D341Med (cell line): ENCODE measurements at regions not wholly inside any gene's neighbourhood (a gene's known extent, or its start where the extent isn't known, plus 50 kb on each side); places are given as distances from the start of the nearest gene placed in this dataset.
"Not testable (repeated sequence)": the region's sequence is repeated elsewhere in the genome, so short reads cannot be mapped to it uniquely, and the experiment has no call there.

Experiments
- DNase-seq: peaks from one replicate; pipeline ENCODE4 v3.0.0; 2012; ENCODE audit warnings: low spot score

DNA sequence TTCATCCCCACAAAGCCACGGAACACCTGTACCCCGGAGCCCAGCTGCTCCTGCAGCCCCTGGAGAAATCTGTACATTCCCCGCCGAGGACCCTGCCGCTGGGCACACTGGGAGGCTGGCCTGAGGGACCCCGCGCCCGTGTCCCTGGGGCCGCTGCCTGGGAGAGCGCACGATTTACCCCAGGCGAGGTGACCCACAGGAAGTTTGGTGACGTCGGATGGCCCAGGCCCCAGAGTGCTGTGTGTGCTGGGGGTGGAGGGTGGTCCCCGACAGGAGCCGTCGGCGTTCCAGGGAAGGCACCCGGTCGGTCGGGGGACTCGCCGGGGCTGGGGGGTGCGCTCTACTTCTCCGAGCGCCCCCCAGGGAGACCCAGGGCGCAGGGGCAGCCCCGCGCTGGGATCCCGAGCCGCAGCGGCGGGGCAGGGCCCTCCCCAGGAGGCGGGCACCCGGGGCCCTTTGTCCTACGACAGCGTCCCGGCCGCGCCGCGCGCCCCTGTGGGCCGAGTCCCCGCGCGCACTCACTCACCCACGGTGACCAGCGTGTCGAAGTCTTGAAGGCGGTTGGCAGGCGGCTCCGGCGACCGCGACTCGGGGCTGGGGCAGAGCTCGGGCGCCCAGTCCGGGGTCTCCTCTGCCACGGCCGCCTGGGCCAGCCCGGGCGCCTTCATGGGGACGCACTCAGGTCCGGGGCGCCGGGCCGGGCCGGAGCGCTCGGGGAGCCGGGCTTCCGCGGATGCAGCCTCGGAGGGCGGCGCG lies 206.4 kb upstream of the PRKX start:
- DNase-seq: not testable (repeated sequence)

DNA sequence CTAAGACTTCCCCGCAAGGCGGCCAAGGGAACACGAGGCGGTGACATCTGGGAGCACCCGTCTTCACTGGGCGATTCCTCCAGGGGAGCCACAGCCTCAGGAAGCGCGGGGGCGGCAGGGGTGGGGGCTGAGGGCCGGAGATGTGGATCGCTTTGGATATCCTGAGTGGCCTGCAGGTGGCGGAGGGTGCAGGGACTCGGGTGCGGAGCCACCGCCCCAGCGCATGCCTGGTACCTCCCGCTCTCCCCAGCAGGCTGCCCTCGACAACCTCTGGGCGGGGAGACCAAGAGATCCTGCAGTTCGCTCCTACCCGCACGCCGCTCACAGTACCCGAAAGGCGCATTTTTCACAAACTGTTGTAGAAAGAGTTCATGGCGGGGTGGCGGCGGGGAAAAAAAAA lies 201.4 kb upstream of the PRKX start:
- DNase-seq: not testable (repeated sequence)

DNA sequence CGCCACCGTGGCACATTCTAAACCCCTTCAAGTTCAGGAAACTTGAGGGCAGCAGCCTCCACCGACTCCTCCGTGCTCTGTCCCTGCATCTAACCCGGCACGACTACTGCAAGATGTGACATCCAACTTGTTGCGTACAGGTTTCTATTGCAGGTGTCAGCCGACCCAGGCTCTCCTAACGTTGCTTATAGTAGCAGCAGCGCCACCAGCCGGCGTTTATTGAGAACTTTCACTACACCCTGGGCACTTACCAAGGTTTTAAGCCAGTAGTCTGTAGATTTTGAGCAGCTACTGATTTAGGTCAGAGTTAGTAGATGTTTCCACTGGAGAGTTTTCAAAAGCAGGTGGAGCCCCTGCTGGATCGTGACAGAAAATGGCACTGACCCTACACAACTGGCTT lies 200.6 kb upstream of the PRKX start:
- not testable (repeated sequence) for DNase-seq

DNA sequence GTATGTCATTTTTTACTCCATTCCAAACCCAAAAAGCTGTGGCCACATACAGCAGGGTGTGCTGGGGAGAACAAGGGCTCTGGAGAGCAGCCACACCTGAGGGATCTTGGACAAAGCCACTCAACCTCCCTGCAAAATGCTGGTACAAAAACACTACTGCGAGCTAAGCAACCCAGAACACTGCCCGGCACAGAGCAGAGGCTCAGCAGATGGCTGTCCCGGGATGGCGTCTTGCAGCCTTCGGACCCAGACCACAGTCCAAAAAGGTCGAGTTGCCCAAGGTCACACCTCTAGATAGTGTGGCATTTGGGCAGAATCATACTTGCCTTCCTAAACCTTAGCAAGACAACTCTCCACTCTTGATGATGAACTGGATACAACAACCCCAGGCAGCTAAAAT lies 197.6 kb upstream of the PRKX start:
- not testable (repeated sequence) for DNase-seq

DNA sequence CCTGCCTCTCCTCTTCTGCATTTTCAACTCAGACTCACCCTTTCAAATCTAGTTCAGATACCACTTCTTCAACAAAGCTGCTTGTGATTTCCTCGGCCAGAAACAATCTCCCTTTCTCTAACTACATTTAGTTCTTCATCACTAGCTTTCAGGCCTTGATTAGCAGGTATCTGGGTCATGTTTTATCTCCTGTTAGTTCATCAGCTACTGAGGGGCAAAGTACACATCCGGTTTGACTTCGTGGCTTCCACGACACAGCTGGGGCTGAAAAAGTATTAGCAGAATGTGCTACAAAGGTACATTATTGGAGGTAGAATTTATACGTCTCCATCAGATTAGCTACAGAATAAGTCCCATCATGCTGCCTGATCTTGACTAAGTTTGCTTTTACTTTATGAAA lies 197.2 kb upstream of the PRKX start:
- not testable (repeated sequence) for DNase-seq

DNA sequence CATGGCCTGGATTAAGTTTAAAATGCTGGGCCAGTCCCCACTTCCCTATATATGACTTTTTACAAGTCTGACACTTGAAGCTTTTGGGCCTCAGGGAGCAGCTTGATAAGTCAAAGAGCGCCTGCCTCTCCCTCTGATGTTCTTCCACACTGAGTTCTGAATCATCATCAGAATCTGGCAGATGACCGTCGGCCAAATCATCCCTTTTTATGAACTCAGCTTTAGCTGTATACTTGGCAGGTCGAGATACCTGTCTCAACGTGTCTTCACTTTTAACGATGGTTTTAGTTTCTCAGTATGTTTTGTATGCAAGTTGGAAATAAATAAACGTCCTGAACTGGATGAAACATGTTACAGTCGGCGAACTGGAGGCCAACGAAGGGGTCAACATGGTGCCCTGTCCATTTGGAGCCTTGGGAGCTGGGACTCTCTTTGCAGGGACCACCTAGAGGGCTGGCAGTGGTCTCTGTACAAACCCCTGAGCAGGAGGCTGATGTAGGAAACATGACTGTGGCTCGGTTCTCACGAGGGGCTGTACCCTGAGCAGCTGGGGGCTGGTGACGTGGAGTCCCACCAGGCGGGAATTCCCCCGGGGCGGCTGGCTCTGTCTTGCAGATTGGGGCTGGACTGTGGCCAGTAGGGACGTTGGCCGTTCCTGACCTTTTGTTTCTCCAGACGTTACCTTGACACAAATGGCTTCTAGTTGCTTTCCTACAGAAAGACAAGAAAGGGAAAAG lies 192.2 kb upstream of the PRKX start:
- not testable (repeated sequence) for DNase-seq

DNA sequence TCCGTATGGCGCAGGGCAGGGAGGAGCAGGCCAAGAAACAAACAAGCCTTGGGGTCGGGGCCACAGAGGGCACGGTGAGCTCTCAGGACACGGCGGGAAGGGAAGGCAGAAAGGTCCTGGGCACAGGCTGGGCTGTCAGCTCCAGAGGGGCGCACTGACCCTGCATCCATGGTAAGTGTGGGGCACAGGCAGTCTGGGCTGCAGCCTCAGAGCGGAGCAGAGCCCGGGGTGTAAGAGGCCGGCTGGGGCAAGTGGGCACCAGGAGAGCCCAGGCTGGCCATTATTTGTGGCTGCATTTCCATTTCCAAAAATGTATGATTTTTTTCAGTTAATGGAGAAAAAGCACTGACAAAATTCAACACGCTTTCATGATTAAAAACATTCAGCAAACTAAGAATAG lies 188.8 kb upstream of the PRKX start:
- DNase-seq: not testable (repeated sequence)

DNA sequence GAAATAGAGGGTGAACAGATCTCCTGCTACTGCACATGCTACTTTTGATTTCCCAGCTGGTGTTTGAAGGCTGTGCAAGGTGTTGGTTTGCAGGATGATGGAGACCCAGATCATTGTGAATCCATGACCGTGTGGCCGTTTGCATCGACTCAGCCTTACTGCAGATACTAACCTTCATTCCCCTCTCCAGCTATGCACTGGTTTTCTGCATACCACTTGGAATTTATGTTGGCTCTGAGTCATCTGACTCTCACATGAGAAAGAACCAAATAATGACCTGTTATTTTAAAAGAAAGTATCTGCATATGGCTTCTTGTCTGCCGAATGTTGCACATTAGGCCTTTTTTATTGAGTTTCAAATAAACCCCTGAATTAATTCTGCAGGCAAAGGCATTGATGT lies 183.3 kb upstream of the PRKX start:
- DNase-seq: not testable (repeated sequence)

DNA sequence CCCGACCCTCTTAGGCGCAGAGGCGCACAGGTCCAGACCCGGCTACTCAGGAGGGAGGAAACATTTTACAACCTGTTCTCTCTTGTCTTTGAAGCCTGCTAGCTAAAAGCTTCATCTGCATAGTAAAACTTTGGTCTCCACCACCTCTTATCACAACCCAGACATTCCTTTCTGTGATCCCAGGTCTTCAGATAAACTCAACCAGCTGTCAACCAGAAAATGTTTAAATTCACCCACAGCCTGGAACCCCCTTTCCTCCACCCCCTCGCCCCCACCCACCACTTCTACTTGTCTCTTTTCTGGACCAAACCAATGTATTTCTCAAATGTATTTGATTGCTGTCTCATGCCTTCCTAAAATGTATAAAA lies 169.1 kb upstream of the PRKX start:
- not testable (repeated sequence) for DNase-seq

DNA sequence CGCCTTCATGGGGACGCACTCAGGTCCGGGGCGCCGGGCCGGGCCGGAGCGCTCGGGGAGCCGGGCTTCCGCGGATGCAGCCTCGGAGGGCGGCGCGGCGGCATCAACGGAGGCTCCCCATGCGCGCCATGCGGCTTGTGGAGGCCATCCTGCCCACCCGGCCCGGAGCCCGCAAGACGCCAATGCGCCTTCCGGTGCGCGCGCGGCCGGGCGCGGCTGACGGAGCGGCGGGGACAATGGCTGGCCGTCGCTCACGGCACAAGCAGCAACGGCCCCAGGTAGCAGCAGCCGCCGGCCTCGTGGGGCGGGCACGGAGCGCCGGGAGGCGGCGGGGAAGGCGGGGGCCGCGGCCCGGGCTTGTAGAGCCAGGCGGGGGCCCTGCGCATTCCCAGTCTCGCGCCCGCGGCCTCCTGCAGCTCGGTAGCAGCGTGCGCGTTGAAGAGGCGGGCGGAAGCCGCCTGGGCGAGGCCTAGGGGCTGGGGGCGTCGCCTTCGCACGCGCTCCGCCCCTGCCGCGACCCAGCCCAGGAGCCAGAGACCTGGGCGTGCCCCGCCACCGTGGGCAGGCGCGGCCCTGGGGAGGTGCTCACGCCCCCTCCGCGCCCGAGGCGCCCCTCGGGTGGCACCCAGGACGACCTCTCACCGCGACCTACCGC lies 168.6 kb upstream of the PRKX start:
- not testable (repeated sequence) for DNase-seq

DNA sequence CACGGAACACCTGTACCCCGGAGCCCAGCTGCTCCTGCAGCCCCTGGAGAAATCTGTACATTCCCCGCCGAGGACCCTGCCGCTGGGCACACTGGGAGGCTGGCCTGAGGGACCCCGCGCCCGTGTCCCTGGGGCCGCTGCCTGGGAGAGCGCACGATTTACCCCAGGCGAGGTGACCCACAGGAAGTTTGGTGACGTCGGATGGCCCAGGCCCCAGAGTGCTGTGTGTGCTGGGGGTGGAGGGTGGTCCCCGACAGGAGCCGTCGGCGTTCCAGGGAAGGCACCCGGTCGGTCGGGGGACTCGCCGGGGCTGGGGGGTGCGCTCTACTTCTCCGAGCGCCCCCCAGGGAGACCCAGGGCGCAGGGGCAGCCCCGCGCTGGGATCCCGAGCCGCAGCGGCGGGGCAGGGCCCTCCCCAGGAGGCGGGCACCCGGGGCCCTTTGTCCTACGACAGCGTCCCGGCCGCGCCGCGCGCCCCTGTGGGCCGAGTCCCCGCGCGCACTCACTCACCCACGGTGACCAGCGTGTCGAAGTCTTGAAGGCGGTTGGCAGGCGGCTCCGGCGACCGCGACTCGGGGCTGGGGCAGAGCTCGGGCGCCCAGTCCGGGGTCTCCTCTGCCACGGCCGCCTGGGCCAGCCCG lies 167.9 kb upstream of the PRKX start:
- DNase-seq: not testable (repeated sequence)

DNA sequence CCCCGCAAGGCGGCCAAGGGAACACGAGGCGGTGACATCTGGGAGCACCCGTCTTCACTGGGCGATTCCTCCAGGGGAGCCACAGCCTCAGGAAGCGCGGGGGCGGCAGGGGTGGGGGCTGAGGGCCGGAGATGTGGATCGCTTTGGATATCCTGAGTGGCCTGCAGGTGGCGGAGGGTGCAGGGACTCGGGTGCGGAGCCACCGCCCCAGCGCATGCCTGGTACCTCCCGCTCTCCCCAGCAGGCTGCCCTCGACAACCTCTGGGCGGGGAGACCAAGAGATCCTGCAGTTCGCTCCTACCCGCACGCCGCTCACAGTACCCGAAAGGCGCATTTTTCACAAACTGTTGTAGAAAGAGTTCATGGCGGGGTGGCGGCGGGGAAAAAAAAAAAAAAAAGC lies 162.9 kb upstream of the PRKX start:
- DNase-seq: not testable (repeated sequence)

DNA sequence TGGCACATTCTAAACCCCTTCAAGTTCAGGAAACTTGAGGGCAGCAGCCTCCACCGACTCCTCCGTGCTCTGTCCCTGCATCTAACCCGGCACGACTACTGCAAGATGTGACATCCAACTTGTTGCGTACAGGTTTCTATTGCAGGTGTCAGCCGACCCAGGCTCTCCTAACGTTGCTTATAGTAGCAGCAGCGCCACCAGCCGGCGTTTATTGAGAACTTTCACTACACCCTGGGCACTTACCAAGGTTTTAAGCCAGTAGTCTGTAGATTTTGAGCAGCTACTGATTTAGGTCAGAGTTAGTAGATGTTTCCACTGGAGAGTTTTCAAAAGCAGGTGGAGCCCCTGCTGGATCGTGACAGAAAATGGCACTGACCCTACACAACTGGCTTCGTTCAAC lies 162.2 kb upstream of the PRKX start:
- not testable (repeated sequence) for DNase-seq

DNA sequence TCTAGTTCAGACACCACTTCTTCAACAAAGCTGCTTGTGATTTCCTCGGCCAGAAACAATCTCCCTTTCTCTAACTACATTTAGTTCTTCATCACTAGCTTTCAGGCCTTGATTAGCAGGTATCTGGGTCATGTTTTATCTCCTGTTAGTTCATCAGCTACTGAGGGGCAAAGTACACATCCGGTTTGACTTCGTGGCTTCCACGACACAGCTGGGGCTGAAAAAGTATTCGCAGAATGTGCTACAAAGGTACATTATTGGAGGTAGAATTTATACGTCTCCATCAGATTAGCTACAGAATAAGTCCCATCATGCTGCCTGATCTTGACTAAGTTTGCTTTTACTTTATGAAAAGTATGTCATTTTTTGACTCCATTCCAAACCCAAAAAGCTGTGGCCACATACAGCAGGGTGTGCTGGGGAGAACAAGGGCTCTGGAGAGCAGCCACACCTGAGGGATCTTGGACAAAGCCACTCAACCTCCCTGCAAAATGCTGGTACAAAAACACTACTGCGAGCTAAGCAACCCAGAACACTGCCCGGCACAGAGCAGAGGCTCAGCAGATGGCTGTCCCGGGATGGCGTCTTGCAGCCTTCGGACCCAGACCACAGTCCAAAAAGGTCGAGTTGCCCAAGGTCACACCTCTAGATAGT lies 158.9 kb upstream of the PRKX start:
- not testable (repeated sequence) for DNase-seq

DNA sequence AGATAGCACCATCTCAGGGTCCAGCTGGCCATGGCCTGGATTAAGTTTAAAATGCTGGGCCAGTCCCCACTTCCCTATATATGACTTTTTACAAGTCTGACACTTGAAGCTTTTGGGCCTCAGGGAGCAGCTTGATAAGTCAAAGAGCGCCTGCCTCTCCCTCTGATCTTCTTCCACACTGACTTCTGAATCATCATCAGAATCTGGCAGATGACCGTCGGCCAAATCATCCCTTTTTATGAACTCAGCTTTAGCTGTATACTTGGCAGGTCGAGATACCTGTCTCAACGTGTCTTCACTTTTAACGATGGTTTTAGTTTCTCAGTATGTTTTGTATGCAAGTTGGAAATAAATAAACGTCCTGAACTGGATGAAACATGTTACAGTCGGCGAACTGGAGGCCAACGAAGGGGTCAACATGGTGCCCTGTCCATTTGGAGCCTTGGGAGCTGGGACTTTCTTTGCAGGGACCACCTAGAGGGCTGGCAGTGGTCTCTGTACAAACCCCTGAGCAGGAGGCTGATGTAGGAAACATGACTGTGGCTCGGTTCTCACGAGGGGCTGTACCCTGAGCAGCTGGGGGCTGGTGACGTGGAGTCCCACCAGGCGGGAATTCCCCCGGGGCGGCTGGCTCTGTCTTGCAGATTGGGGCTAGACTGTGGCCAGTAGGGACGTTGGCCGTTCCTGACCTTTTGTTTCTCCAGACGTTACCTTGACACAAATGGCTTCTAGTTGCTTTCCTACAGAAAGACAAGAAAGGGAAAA lies 153.8 kb upstream of the PRKX start:
- DNase-seq: not testable (repeated sequence)

DNA sequence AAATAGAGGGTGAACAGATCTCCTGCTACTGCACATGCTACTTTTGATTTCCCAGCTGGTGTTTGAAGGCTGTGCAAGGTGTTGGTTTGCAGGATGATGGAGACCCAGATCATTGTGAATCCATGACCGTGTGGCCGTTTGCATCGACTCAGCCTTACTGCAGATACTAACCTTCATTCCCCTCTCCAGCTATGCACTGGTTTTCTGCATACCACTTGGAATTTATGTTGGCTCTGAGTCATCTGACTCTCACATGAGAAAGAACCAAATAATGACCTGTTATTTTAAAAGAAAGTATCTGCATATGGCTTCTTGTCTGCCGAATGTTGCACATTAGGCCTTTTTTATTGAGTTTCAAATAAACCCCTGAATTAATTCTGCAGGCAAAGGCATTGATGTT lies 144.9 kb upstream of the PRKX start:
- not testable (repeated sequence) for DNase-seq

DNA sequence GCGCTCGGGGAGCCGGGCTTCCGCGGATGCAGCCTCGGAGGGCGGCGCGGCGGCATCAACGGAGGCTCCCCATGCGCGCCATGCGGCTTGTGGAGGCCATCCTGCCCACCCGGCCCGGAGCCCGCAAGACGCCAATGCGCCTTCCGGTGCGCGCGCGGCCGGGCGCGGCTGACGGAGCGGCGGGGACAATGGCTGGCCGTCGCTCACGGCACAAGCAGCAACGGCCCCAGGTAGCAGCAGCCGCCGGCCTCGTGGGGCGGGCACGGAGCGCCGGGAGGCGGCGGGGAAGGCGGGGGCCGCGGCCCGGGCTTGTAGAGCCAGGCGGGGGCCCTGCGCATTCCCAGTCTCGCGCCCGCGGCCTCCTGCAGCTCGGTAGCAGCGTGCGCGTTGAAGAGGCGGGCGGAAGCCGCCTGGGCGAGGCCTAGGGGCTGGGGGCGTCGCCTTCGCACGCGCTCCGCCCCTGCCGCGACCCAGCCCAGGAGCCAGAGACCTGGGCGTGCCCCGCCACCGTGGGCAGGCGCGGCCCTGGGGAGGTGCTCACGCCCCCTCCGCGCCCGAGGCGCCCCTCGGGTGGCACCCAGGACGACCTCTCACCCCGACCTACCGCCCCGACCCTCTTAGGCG lies 130.2 kb upstream of the PRKX start:
- not testable (repeated sequence) for DNase-seq

DNA sequence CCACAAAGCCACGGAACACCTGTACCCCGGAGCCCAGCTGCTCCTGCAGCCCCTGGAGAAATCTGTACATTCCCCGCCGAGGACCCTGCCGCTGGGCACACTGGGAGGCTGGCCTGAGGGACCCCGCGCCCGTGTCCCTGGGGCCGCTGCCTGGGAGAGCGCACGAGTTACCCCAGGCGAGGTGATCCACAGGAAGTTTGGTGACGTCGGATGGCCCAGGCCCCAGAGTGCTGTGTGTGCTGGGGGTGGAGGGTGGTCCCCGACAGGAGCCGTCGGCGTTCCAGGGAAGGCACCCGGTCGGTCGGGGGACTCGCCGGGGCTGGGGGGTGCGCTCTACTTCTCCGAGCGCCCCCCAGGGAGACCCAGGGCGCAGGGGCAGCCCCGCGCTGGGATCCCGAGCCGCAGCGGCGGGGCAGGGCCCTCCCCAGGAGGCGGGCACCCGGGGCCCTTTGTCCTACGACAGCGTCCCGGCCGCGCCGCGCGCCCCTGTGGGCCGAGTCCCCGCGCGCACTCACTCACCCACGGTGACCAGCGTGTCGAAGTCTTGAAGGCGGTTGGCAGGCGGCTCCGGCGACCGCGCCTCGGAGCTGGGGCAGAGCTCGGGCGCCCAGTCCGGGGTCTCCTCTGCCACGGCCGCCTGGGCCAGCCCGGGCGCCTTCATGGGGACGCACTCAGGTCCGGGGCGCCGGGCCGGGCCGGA lies 129.5 kb upstream of the PRKX start:
- DNase-seq: not testable (repeated sequence)

DNA sequence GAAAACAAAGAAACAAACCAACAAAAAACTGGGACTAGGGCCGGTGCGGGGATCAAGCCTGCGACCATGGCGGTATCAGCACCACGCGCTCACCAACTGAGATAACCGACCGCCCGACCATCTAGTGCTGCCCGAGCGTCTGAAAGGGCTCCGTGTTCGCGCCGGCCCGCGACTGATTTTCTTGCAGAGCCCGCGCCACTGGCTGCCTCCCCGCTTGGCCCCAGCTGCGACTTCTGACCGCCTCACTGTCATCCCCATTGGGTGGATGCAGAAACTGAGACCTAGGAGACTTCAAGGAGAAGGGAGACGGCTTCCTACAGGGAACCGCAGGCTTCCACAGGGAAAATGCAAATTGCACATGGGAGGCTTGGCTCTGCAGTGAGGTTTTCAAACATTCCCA lies 125.3 kb upstream of the PRKX start:
- DNase-seq: not testable (repeated sequence)
